Keratinocyte (primary cell): ENCODE measurements at regions not wholly inside any gene's neighbourhood (a gene's known extent, or its start where the extent isn't known, plus 50 kb on each side); places are given as distances from the start of the nearest gene placed in this dataset.
"Not testable (repeated sequence)": the region's sequence is repeated elsewhere in the genome, so short reads cannot be mapped to it uniquely, and the experiment has no call there.

Source experiments
- DNase-seq: peaks from one replicate; pipeline ENCODE4 v3.0.0-alpha.2; 2011; ENCODE audit warnings: low read depth, missing footprints, low spot score
- FAIRE-seq: peaks from 2 replicates; lab custom pipeline; 2011; peaks lifted over from hg19 to GRCh38; lab: Jason Lieb, UNC
- H2AFZ ChIP-seq: 2 replicates; pipeline ENCODE4 v1.6.0; 2012; ENCODE audit warnings: low read length, control low read depth, inconsistent platforms; ENCODE audit not compliant: control insufficient read depth
- H3K27ac ChIP-seq: 2 replicates; pipeline ENCODE4 v1.5.1; 2011; ENCODE audit warnings: low read length; ENCODE audit not compliant: control insufficient read depth, insufficient read depth
- H3K27me3 ChIP-seq: 3 replicates; pipeline ENCODE4 v1.6.0; 2011; ENCODE audit warnings: low read length; ENCODE audit not compliant: control insufficient read depth, insufficient read depth; ENCODE audit errors: extremely low read depth
- H3K36me3 ChIP-seq, 2 experiments: 2 replicates in 1 of 2; 3 replicates in 1 of 2; pipeline ENCODE4 v1.5.1; 2011; ENCODE audit warnings: low read length in 2 of 2, mild to moderate bottlenecking in 1 of 2; ENCODE audit not compliant: control insufficient read depth in 2 of 2, insufficient read depth in 2 of 2; ENCODE audit errors: extremely low read depth in 1 of 2
- H3K4me1 ChIP-seq: 3 replicates; pipeline ENCODE4 v1.5.1; 2011; ENCODE audit warnings: low read length; ENCODE audit not compliant: control insufficient read depth, insufficient read depth; ENCODE audit errors: extremely low read depth
- H3K4me2 ChIP-seq: 3 replicates; pipeline ENCODE4 v1.6.0; 2011; ENCODE audit warnings: low read depth, low read length; ENCODE audit not compliant: control insufficient read depth, insufficient read depth; ENCODE audit errors: extremely low read depth
- H3K4me3 ChIP-seq, 3 experiments: fragments of 200-600 bp in 1 of 3; sonication (generic) in 1 of 3; 2 replicates in 2 of 3; 3 replicates in 1 of 3; pipeline ENCODE4 v1.5.1; 2011 to 2016; ENCODE audit warnings: low read length in 3 of 3, mild to moderate bottlenecking in 3 of 3, control low read depth in 2 of 3, inconsistent platforms in 1 of 3, low read depth in 1 of 3, mixed read lengths in 1 of 3, mixed run types in 1 of 3, moderate library complexity in 1 of 3; ENCODE audit not compliant: control insufficient read depth in 2 of 3, insufficient read depth in 2 of 3; ENCODE audit errors: extremely low read depth in 1 of 3
- H3K79me2 ChIP-seq: 2 replicates; pipeline ENCODE4 v1.6.0; 2012; ENCODE audit warnings: low read length; ENCODE audit not compliant: control insufficient read depth, insufficient read depth
- H3K9ac ChIP-seq: 3 replicates; pipeline ENCODE4 v1.6.0; 2011; ENCODE audit warnings: low read length; ENCODE audit not compliant: control insufficient read depth, insufficient read depth; ENCODE audit errors: extremely low read depth
- H3K9me1 ChIP-seq: 3 replicates; pipeline ENCODE4 v1.6.0; 2011; ENCODE audit warnings: low read length; ENCODE audit not compliant: control insufficient read depth, insufficient read depth; ENCODE audit errors: extremely low read depth
- H3K9me3 ChIP-seq: 2 replicates; pipeline ENCODE4 v1.5.1; 2012; ENCODE audit warnings: low read depth, low read length; ENCODE audit not compliant: control insufficient read depth
- H4K20me1 ChIP-seq: 3 replicates; pipeline ENCODE4 v1.6.0; 2011; ENCODE audit warnings: low read length; ENCODE audit not compliant: control insufficient read depth, insufficient read depth; ENCODE audit errors: extremely low read depth
- CTCF ChIP-seq, 3 experiments: IDR thresholded peaks in 1 of 3; conservative IDR thresholded peaks in 1 of 3; optimal IDR thresholded peaks in 1 of 3; 2 replicates in 2 of 3; 3 replicates in 1 of 3; pipeline versions ENCODE3 to v1.5.1; 2011; ENCODE audit warnings: low read length in 3 of 3, mild to moderate bottlenecking in 3 of 3, moderate library complexity in 2 of 3, control low read depth in 1 of 3, inconsistent platforms in 1 of 3; ENCODE audit not compliant: insufficient read depth in 2 of 3; ENCODE audit errors: extremely low read depth in 1 of 3
- EZH2 ChIP-seq: IDR thresholded peaks from one replicate; pipeline ENCODE4 v1.6.1; 2012; ENCODE audit warnings: inconsistent platforms, mild to moderate bottlenecking, low read length, moderate library complexity
- dilution Hi-C: fragments of 300-500 bp; cut with MboI; formaldehyde crosslinking; loops from one replicate; pipeline ENCODE4 v1.7.0; 2020; ENCODE audit warnings: low sequenced_read_pairs; ENCODE audit not compliant: extremely low pct_ligation_motif_present

- FAIRE-seq = no peak
- no peaks in the 10 kb centered on the region for H3K27me3 ChIP-seq
- no peaks in the 10 kb centered on the region for H4K20me1 ChIP-seq
- no peaks in the 10 kb centered on the region for H3K9me1 ChIP-seq
- dilution Hi-C loops = no loop called here
- DNase-seq = no peak
- H3K4me2 ChIP-seq = no peak overlapping the region
- H3K4me1 ChIP-seq = no peaks in the 10 kb centered on the region
- no peak overlapping the region for H3K4me3 ChIP-seq
- H3K36me3 ChIP-seq = no peaks in the 10 kb centered on the region
- no peak overlapping the region for H2AFZ ChIP-seq
- no peaks in the 10 kb centered on the region for H3K9me3 ChIP-seq
- H3K79me2 ChIP-seq = no peaks in the 10 kb centered on the region
- no peak overlapping the region for H3K27ac ChIP-seq
- TF ChIP-seq EZH2 = no peak
- TF ChIP-seq CTCF (optimal IDR thresholded peaks at IDR 0.05 in 1 of 3, IDR thresholded peaks at IDR 0.05 in 1 of 3, conservative IDR thresholded peaks at IDR 0.05 in 1 of 3; ENCODE audit: extremely low read depth in 1 of 3, insufficient read depth in 2 of 3, low read length in 3 of 3) = no peak
- H3K9ac ChIP-seq = no peak overlapping the region
Measured at GRCh38 chr2:77778917-77779316, 256.7 kb upstream of the LRRTM4 start.

- H3K4me3 ChIP-seq, H3K36me3 ChIP-seq, H4K20me1 ChIP-seq, H3K27me3 ChIP-seq, H3K79me2 ChIP-seq, H3K9me1 ChIP-seq, H2AFZ ChIP-seq, FAIRE-seq, dilution Hi-C loops, H3K4me2 ChIP-seq, DNase-seq, H3K4me1 ChIP-seq, H3K9ac ChIP-seq, H3K27ac ChIP-seq, H3K9me3 ChIP-seq: not testable (repeated sequence)
Measured at GRCh38 chr2:77793500-77793899, 271.3 kb upstream of the LRRTM4 start.

GRCh38 chr2:77796397-77796796, 274.2 kb upstream of the LRRTM4 start:
- Histone ChIP-seq H3K9ac (no peak overlapping the region), H3K9me1 (no peaks in the 10 kb centered on the region), H3K4me1 (no peaks in the 10 kb centered on the region), H4K20me1 (no peaks in the 10 kb centered on the region), H3K79me2 (no peaks in the 10 kb centered on the region), H2AFZ (no peak overlapping the region), H3K4me2 (no peak overlapping the region), H3K4me3 (no peak overlapping the region), H3K36me3 (no peaks in the 10 kb centered on the region), H3K27me3 (no peaks in the 10 kb centered on the region), H3K9me3 (no peaks in the 10 kb centered on the region), H3K27ac (no peak overlapping the region)
- TF ChIP-seq EZH2 (no peak), CTCF (optimal IDR thresholded peaks at IDR 0.05 in 1 of 3, IDR thresholded peaks at IDR 0.05 in 1 of 3, conservative IDR thresholded peaks at IDR 0.05 in 1 of 3; ENCODE audit: extremely low read depth in 1 of 3, insufficient read depth in 2 of 3, low read length in 3 of 3) (no peak)
- FAIRE-seq (no peak), DNase-seq (no peak)
- dilution Hi-C loops = no loop called here
